GM18505 (cell line): ENCODE measurements at regions not wholly inside any gene's neighbourhood (a gene's known extent, or its start where the extent isn't known, plus 50 kb on each side); places are given as distances from the start of the nearest gene placed in this dataset.

Source experiments
- ATAC-seq: cut with Tn5 transposase; IDR thresholded peaks from one replicate; pipeline ENCODE4 v1.9.1; 2021; ENCODE audit not compliant: unreplicated experiment
- POLR2A ChIP-seq: IDR thresholded peaks from 4 replicates; pipeline ENCODE4 v1.6.1; 2011; ENCODE audit warnings: borderline replicate concordance; ENCODE audit not compliant: insufficient read depth, insufficient read length; ENCODE audit errors: extremely low read depth

DNA sequence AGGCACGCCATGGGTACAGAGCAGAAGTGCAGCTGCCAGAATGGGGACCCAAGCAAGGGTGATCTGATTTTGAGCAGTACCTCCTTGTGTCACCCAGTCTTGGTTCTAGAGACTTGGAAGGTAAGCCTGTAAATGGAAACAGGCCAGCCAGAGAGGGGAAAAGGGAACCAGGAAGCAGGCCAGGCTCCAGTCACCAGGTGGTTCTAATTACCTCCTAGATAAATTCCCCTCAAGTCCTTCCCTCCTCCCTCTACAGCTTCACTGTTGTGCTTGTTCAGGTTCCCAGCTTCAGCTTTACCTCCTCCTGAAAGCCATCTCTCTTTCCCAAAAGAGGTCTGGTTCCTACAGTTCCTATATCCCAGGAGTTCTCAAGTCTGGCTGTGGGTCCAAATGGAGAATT is 58.8 kb upstream of the SLC7A14 start:
- TF ChIP-seq POLR2A = no peak
- no peak for ATAC-seq

GRCh38 chr3:170643831-170644230 is 58.0 kb upstream of the SLC7A14 start:
- no peak for ATAC-seq
- no peak for TF ChIP-seq POLR2A

DNA sequence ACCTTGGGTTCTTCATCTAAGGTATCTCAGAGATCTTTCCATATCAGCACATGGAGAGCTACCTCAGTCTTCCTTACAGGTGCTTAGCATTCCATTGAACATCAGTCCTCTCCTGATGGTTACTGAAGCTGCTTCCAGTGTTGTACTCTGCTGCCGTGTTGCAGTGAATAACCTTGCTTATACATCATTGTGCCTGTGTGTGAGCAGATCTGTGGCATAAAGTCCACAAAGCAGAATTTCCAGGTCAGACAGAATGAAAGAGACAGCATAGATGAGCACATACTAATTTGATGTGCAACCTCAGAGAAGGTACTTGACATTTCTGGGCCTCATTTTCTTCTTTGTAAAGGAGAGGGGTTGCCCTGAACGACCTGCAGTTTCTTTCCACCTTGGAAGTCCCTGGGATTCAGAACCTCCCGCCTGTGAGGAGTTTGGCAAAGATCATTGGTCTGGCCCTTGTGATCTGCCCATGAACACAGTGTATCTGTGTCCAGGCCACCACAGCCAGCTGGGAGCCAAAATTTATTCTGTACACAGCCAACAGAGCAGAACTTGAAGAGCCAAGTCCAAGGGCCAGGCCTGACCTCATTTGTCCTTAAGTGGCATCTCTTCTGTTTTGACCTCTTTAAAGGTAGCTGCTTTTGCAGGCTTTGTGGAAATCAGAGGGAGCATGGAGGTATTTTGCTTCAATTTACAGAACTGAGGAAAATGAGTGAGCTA is 57.2 kb upstream of the SLC7A14 start:
- ATAC-seq = no peak
- TF ChIP-seq POLR2A = no peak

- no peak for ATAC-seq
- TF ChIP-seq POLR2A = no peak
Observed at GRCh38 chr3:170641510-170642236, 55.8 kb upstream of the SLC7A14 start.

GRCh38 chr3:170640737-170641171 is 54.9 kb upstream of the SLC7A14 start:
- no peak for ATAC-seq
- TF ChIP-seq POLR2A = no peak

- ATAC-seq = no peak
Observed at GRCh38 chr3:170638988-170639387, 53.1 kb upstream of the SLC7A14 start.

DNA sequence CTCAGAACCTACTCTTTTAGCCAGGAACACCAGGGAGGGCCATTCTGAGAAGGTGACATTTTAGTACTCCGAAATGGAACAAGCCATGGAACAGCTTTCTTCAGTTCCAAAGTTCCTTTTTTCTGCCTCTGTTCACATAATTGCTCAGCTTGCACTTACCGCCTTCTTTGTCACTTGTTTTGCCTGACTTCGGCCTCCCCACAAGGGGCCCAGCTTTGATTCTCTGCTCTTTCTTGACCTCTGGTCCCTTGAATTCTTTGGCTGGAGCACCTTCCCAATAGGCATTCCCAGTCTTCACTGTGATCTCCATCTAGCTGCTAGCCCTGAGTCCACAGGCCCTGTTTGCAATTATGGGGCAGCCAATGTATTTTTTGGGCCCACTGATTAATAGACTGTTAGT is 51.4 kb upstream of the SLC7A14 start:
- ATAC-seq = no peak
- no peak for TF ChIP-seq POLR2A

More at GRCh38 chr3:170638988-170639387, 53.1 kb upstream of the SLC7A14 start:
- TF ChIP-seq POLR2A = no peak

DNA sequence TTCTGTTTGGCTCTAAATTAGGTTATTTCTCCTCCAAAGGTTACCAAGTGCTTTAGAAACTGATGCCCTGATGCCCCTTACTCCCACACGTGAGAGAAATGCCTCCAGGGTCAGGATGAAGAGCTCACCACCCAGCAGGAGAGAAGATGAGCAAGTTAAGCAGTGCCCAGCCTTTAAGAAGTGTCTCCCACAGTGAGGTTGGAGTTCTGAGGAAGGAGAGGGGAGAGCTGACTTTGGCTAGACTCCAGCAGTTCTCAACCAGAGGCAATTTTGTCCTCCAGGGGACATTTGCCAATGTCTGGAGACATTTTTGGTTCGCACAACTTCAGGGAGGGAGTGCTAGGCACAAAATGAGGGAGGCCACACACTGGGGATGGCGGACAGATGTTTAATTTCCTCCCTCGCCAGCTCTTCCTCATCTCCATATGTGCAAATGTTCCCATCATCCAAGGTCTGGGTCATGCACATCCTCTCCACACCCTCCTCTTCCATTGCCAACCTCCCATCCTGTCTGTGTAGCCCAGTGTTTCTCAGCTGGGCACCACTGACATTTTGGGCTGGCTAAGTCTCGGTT is 50.6 kb upstream of the SLC7A14 start:
- no peak for TF ChIP-seq POLR2A
- ATAC-seq = no peak
